ENCODE measurements at regions not wholly inside any gene's neighbourhood (a gene's known extent, or its start where the extent isn't known, plus 50 kb on each side); places are given as distances from the start of the nearest gene placed in this dataset.

DNA sequence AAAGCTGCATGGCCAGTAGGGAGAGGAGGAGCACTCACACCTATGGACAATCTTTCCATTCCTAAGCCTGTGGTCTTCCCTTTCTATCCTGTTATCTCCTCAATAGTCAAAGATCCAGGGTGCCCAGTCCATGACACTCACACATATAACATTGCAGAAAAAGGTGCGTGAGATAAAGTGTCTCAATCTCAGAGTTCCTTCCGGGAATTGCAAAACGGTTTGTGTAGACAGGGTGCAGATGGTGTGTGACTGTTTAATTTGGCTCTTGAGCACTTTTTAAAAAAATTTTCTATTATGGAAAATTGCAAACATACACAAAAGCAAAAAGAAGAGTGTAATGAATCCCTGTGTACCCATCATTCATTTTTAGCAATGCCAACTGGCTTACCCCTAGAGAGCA, 1493.6 kb downstream of the AACS start:
- no peak for DNase-seq

DNA sequence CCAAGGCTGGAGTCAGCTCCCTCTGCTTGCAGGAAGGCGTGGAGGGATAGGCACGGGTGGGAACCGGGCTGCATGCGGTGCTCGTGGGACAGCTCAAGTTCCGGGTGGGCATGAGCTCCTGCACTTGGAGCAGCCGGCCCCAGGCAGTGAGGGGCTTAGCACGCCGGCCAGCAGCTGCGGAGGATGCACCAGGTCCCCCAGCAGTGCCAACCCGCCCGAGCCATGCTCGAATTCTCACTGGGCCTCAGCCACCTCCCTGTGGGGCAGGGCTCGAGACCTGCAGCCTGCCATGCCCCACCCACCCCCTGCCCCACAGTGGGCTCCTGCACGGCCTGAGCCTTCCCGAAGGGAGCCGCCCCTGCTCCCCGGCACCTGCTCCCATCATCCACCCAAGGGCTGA, 1501.8 kb downstream of the AACS start:
- no peak for DNase-seq

DNA sequence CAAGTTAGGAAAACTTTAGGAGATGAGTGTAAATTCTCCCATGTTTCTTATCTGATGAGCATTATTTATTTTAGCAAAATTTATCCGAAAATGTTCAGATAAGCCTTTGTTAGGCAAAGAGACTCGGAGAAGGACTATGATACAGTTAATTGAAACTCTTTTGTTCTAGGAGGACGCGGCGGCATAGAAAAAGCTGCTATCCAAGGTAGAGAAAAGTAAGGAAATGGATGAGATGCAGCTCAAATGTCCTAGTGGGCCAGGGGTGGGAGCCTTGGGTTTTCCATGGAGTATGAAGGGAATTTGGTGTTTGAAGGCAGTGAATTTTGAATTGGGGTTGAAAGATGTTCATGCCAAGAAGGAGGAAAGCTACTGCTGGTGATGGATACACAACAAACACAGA, 1504.5 kb downstream of the AACS start:
- no peak for DNase-seq

DNA sequence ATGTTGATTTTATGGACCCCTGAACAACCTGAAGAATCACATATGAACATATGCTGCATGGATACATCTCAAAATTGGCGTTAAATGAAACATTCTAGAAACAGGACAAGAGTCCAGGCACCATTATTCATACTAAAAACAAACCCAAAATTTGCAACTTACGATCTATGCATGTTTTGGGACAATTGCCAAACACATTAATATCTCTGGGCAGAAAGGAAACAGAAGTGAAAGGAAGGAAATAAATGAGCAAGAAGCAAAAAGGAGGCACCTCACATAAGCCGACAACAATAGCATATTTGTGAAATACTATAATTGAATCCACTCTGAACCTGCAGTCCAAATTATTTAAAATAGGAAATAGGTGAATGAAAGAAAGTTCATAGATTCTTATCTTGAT, 1505.3 kb downstream of the AACS start:
- DNase-seq, result no peak

DNA sequence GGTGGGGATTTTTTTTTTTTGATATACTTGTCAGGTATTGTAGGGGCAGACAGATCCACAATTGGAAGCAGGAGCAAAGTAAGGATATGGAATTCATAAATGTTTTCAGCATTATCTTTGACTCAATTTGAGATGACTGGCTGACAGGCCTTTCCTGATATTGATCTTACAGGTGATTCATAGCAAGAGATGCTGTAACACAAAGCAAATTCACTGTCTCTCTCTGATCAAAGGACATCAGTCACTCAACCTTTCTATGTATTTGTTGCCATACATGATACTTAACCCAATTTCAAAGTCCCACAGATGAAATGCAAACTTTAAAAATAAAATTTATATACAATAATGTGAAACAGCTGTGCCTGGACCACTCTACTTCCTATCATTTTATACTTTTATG, 1506.9 kb downstream of the AACS start:
- DNase-seq, result no peak

DNA sequence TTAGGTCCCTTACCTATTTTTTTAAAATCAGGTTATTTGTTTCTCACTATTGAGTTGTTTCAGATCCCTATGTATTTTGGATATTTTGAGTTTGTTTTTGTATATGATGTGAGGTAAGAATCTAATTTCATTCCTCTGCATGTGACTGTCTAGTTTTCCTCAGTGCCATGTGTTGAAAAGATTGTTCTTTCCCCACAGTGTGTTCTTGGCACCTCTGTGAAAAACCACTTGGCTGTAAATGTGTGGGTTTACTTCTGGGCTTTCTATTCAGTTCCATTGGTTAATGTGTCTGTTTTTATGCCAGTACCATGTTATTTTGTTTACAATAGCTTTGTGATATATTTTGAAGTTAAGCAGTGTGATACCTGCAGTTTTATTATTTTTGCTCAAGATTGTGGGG, 1516.4 kb downstream of the AACS start:
- no peak for DNase-seq

DNA sequence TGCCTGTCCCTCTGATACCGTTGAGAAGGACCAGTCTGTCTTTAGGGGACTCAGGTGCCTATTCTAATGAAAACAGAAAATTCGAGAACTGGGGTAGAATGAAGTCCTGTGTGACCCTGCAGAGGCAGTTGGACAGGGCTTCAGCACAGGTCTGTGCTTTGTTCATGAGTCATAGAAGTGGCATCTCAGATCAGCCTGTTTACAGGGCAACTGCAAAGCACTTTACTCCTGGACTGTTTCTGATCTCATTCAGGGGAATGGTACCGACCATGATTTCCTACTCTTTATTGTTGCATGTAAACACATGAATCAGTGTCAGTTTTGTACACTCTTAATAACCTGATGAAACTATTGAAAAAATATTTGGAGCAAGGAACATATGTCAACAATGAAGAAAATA, 1517.0 kb downstream of the AACS start:
- DNase-seq, result no peak

DNA sequence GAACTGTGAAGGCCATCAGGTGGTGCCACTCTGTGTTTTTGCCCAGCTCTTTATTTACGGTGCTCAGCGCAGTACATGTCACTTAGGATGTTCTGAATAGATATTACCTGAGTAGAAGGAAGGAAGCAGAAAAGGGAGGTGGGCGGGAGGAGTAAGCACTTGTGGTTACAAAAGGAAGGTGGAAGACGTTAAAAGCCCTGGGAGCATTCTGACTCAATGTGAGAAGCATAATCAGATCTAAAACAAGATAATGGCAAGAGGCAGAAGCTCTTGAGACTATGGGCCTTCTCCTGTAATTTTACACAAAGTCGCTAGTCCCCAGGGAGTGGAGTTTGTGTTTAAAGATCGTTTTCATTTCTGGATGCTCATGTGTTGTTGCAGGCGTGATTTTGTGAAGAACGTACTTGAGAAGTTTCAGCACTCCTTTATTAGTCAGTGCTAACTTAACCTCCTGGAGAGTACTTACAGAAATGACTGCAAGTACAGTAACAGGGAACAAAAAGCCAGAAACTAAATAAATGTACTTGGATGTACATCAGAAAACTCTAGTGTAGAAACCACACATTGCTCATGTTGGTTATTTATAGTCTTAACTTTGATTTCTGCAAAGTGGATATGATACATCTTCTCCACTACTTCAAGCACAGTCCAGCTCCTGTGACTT, 1523.5 kb downstream of the AACS start:
- no peak for DNase-seq

DNA sequence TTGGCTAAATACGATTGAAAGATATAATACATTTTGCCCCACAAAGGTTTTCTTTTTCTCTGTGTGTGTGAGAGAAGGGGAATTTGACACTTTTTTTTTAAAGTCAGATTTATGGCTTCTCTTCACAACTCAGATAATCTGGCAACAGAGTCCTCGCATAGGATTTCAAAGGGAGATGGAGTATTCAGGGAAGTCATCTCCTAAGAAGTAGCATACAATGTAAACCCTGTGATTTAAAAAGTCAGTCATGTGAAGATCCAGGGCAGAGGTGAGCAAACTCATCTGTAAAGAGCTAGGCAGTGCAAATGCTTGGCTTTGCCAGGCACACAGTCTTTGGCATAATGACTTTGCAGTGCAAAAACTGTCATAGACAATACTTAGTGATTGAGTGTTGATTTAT, 1526.3 kb downstream of the AACS start:
- no peak for DNase-seq

DNA sequence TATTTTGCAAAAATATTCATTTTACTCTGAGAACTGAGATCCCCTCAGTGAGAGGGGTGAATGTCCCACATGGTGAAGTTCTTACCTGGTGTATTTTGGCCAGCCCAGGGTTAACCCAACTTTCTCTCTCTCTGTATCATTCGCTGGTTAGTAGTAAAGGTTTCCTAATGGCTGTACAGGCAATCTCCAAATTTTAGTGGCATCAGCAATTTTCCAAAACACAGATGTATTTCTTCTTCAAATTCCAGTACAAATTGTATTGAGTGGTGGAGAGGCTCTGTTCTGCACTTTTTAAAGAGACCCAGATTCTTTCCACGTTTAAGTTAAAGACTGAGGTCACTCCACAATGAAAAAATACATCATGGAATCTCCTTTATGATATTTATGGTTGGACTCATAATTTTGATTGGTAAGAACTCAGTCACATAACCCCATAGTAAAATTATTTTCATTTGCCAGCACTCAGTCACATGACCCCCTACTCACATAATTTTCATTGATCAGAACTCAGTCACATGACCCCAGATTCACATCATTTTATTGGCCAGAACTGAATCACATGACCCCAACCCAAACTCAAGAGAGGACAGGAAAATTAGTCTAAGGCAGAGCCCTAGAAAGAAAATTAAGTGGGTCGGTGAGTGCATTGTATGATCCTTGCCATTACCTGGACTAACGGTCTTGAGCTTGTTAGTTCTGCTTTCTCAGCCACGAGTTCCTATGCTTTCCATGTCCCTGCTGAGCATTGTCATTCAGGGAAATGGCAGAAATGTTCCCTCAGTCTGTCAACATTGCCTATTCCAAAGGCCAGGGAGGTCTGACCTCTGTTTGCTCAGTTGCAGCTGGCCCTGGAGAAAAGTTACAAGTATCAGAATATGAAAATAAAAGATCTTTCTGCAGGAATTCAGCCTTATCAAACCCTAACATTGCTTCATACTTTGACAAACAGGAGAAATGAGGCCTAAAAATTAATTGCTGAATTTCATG, 1536.2 kb downstream of the AACS start:
- no peak for DNase-seq

DNA sequence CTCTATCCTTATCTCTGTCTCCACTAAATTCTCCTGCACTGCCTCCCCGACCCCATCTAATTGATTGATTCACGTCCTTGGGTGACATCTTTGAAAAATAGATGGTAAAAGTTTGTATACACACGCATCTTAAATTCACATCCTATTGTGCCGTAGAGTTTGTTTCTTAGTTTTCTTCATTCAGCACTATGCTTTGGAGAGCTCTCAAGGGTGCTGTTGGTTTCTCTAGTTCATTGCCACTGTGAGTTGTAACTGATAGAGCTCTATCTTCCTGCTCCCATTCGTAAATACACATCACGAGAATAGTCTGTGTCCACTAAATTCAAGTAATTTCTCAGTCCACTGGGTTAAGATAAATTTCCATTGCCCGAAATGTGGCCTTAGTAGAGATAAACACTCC, 1537.4 kb downstream of the AACS start:
- no peak for DNase-seq

DNA sequence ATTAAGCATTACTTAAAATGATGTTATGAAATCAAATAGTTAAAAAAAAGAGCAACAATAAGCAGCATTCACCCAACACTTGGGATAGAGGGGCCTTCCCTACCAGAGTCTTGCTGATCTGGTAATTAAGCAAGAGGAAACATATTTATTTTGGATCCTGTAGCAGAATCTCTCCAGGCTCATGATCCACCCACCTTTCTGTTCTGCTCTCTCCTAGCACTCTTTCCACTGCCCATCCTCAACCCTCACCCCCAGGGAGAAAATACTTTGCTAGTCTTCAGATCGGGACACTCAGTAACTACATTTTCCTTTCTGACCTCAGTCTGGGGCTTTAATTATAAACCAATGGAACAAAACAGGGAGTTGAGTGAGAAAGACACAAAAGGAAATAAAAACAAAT, 1541.9 kb downstream of the AACS start:
- no peak for DNase-seq

DNA sequence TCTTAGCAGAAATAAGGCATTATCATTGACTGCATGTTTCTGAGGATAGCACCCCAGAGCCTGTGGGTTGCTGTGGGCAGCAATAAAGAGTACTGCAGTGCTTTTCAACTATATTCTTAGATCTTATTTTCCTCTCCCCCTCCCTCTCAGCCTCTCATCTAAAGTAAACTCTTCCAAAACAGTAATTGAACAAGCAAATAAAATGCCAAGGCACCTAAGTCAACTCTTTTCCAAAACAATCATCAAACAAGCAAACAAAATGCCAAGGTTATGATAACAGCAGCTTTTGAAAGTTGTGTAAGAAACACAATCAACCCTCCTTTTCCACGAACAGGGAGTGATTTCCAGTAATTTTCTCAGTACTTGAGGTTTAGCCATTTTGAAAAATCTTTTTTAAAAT, 1542.6 kb downstream of the AACS start:
- DNase-seq, result no peak

DNA sequence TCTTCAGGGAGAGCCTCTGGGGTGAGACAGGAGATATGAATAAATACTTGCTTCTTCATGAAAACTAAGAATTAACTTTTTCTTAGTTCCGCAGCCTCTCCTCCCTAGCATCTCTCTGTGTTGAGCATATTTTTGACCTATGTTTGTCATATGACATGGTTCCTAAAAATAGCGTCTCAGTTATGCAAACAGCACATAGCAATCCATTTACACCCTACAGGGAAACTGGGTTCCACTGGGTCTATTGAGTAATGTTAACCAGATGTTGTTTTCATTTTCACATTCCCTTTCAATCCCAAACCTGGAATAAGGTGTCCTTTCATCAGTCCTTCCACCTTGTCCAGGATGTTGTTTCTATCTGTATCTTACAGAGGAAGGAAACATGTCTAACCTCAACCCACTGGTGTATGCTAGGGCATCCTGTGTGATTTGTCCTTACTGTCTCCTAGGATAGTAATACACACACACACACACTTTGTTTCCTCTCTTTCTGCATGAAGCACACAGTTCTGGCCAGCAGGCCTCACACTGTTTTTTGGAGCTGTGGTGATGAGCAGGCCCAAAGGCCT, 1543.5 kb downstream of the AACS start:
- DNase-seq, result no peak

DNA sequence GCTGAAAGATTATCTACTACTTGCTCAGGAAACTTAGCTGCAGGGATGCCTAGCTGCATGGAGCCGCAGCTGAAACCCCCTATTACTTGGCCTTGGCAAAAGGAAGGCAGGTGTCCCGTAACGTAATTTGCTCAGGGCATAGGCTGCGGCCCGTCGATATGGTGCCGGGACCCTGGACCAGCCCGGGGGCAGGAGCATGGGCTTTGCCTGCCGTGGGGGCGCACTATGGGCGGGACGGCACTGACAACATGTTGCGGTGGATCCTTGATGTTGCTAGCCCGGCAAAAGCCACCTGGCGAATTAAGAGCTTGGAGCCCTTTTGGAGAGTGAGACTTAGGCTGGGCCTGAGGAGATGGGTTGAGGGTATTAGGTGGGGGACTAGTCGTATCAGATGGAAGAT, 1551.2 kb downstream of the AACS start:
- no peak for DNase-seq

DNA sequence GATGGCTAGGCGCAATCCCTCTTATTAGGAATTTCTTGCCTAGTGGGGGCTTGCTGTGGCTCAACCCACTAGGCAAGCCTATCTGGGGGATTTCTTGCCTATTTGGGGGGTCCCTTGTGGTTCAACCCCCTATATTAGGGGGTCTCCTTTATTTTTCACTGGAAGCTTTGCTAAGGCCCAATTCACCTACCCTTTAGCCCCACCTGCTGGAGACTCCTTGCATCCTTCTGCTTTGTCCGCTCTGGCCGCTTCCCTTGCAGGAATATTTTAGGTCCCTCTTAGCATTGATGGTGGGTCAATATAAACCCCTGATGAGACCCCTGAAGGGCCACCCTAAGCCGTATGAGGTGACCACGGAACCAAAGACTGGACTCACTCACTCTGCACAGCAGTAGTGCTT, 1552.1 kb downstream of the AACS start:
- DNase-seq, result peak; percentile 30

DNA sequence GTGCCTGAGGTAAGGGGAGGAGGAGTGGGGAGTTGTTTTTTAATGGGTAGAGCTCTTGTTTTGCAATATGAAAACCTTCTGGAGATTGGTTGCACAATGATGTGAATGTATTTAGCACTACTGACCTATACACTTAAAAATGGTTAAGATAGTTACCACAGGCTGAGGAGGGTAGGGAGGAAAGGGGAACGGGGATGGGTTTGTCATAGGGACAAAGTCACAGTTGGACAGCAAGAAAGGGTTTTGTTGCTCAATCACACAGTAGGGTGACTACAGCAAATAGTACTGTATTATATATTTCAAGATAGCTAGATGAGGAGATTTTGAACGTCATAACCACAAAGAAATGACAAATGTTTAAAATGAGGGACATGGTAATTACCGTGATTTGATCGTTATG, 1562.4 kb downstream of the AACS start:
- DNase-seq, result no peak

DNA sequence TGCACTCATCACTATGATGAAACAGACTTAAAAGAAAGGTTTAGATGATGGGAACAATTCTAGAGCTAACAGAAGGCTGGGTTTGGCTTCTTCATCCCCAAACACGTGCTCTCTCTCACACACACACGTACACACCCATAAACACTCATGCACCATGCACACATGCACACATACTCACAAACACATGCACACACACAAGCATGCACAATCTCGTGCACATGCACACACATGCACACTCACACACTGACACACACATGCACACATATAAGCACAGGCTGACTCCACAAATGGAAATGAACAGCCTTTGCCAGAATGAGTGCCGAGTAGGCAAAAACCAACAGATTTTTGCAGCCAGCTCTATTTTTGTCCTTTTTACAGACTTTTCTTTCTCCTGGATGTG, 1571.6 kb downstream of the AACS start:
- no peak for DNase-seq

DNA sequence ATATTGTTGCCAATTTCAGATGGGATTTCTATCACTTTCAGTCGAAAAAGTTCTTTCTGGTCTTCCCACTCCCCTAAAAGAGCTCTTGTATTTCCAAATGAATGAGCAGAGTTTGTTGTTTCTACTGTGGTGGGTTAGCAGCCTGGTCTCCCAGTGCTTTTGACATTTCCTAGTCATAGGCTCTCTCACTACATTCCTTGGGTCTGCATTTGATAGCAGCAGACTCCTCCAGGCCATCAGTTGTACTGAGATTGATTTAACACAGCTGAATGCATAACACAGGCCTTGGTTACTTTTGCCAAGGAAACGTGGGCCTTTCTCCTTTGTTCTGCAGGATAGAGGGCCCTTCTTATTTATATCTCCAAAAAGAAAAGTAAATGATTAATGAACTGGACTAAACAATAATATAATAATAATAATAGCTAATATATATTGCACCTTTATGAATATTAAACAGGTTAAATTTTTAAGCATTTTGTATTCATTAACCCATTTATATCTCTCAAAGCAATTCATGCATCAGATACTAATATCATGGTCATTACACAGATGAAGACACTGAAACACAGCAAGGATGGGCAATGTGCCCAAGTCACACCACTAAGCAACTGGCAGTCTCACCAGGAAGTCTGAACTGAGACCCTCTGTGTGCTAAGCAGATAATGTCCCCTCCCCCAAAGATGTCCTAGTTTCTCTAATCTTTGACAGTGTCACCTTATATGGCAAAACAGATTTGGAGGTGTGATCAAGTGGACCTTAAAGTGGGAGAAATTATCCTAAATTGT, 1579.2 kb downstream of the AACS start:
- DNase-seq, result no peak

DNA sequence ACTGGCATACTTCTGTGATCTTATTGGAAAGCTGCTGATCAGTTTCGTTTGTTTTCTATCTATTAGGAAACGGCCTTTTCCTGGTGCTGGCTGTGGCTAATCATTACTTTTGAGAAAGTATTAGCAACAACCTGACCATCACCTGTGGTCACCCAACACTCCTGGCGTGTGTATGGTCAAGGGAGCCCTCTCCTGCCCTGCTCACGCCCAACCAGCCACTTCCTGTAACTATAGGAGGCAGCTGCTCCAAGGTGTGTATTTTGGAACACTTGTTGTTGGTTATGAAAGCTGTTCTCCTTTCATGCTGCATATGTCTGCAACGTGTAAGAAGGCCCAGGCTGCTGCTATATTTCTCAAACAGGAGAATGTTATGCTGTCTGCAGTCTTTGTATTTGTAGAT, 1582.8 kb downstream of the AACS start:
- DNase-seq, result no peak

DNA sequence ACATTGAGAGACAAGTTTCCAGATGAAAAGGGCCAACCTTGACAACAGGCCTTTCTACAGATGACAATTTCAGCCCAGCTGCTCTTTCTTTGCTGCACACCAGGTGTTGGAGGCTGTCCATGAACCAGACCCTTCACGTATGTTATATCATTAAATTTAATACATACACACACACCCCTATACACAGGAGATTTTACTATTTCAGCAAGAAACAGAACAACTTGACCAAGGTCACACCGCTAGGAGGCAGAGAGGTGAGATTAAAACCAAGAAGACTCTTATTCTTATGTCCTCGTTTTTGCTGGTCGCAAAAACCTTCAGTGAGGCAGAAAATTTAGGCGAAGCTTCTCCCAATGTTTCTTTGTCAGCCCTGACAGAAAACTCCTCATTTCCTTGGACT, 1585.9 kb downstream of the AACS start:
- DNase-seq, result no peak

DNA sequence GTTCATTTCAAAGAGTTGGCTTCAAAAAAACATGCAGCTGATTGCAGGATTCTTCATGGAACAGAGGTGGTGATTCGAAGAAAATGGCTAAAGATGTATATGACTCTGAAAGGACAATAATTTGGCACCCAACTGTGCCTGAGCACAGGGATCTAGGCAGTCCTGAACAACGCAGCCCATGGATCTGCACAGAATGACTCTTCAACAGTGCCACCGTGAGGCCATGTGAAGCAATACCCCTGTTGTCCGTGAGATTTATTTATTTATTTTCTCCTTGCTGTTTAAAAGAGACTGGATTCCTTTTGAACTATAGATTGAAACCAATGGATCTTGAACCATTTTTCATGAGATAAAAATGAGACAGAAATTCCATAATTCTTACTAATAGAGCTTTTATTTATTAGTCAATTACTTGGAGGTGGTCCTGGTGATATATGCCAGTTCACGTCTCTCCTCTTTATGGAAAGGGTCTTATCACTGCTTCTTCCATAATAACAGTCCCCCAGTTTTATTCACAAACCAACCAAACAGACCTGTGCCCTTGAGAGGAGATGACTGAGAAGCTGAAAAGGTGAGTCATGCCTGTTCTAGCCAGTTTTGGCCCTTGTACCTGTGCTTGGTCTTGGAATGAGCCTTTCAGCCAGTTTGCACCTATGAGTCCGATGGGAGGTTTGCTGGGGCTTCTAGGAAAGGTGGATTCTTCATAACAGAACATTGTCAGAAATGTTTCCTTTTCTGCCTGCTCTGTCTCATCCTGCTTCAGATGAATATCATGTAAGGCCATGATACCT, 1598.3 kb downstream of the AACS start:
- no peak for DNase-seq

DNA sequence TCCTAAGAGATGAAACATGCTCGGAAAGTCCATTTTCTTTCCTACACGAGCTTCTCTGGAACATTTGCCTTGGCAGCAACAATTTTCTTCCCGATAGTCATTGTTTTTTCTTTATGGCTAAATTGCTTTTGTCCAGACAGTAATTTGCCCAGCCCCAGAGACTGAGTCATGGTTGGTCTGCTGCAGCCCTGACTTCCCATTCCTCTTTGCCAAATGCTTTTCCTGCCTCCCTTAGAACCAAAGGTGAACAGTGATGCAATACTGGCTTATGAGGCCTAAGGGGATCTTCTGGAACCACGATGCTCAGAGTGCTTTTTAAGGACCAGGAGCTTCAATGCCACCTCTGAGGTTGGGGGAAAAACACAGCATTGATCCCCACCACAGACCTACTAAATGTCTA, 1599.6 kb upstream of the TMEM132C start:
- DNase-seq, result no peak

Measured in NCI-H1694 (cell line).